ENCODE measurements at regions not wholly inside any gene's neighbourhood (a gene's known extent, or its start where the extent isn't known, plus 50 kb on each side); places are given as distances from the start of the nearest gene placed in this dataset.

DNA sequence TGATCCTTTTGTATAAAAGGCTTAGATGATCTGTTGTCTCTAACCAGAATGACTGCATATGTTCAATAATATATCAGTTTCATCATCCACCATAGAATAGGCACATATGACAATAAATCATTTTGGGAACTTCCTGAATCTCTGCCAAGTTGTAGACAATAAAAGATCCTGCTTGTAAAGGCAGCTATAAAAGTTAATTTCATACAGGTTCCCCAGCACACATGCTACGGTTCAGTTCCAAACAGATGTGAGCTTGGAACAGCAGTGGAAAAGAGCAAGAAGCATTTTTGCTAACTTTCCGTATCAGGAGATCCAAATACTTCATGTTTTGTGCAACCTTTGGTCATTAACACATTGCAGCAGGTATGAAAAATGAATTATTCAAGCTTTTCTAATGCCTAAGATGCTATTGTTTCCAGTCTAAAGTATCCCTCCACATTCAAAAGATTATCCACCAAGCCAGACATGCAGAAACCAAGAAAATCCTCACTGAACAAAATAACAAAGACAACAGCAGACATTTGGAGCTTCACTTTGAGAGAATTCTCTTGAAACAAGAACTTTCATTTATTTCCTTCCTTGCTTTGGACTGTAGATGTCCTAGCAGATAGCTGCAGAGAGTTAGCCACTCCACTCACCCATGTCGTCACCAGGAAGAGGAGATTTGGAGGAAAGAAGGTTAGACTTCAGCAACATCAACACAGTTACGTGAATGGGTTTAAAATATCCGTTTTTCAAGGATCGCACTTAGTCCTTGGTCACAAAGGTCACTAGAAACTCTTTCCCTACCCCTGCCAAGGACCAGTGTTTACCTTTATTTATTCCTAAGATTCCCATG lies 453.5 kb upstream of the JARID2 start:
- ChIA-PET POLR2A (no interaction called here), CTCF (no interaction called here)
- BruUV-seq (replicated peaks) = no TSS peak
- H3K27ac ChIP-seq (ENCODE audit: low read length) = no peak overlapping the region
- in situ Hi-C loops (cut with HindIII; ENCODE audit: low pct_unique_long_range_greater_than_20kb, low sequenced_read_pairs) = no loop called here
- H3K36me3 ChIP-seq (ENCODE audit: control insufficient read depth, insufficient read depth, low read length) = no peaks in the 10 kb centered on the region
- 0 out of 2 replicates have a peak, but pooled peaks cover 2% of the 10 kb centered on the region for H3K27me3 ChIP-seq (ENCODE audit: control insufficient read depth, insufficient read depth, low read length)
- ATAC-seq (no peak), DNase-seq (ENCODE audit: low read depth, low spot score) (no peak)
- TF ChIP-seq POLR2AphosphoS5 (IDR thresholded peaks at IDR 0.05; ENCODE audit: low read depth, low read length) (no peak), TCF7L2 (IDR thresholded peaks at IDR 0.05; ENCODE audit: low read depth, low read length) (no peak), SIN3A (IDR thresholded peaks at IDR 0.05; ENCODE audit: borderline replicate concordance, insufficient read depth, low read depth, low read length) (no peak)
- TF ChIP-seq, protein P1, sequence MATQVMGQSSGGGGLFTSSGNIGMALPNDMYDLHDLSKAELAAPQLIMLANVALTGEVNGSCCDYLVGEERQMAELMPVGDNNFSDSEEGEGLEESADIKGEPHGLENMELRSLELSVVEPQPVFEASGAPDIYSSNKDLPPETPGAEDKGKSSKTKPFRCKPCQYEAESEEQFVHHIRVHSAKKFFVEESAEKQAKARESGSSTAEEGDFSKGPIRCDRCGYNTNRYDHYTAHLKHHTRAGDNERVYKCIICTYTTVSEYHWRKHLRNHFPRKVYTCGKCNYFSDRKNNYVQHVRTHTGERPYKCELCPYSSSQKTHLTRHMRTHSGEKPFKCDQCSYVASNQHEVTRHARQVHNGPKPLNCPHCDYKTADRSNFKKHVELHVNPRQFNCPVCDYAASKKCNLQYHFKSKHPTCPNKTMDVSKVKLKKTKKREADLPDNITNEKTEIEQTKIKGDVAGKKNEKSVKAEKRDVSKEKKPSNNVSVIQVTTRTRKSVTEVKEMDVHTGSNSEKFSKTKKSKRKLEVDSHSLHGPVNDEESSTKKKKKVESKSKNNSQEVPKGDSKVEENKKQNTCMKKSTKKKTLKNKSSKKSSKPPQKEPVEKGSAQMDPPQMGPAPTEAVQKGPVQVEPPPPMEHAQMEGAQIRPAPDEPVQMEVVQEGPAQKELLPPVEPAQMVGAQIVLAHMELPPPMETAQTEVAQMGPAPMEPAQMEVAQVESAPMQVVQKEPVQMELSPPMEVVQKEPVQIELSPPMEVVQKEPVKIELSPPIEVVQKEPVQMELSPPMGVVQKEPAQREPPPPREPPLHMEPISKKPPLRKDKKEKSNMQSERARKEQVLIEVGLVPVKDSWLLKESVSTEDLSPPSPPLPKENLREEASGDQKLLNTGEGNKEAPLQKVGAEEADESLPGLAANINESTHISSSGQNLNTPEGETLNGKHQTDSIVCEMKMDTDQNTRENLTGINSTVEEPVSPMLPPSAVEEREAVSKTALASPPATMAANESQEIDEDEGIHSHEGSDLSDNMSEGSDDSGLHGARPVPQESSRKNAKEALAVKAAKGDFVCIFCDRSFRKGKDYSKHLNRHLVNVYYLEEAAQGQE (IDR thresholded peaks at IDR 0.05; ENCODE audit: insufficient read depth in 1 of 2, low read depth in 2 of 2, low read length in 1 of 2) = no peak
- TF ChIP-seq, protein P2, sequence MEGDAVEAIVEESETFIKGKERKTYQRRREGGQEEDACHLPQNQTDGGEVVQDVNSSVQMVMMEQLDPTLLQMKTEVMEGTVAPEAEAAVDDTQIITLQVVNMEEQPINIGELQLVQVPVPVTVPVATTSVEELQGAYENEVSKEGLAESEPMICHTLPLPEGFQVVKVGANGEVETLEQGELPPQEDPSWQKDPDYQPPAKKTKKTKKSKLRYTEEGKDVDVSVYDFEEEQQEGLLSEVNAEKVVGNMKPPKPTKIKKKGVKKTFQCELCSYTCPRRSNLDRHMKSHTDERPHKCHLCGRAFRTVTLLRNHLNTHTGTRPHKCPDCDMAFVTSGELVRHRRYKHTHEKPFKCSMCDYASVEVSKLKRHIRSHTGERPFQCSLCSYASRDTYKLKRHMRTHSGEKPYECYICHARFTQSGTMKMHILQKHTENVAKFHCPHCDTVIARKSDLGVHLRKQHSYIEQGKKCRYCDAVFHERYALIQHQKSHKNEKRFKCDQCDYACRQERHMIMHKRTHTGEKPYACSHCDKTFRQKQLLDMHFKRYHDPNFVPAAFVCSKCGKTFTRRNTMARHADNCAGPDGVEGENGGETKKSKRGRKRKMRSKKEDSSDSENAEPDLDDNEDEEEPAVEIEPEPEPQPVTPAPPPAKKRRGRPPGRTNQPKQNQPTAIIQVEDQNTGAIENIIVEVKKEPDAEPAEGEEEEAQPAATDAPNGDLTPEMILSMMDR (IDR thresholded peaks at IDR 0.05) = no peak
- no peak overlapping the region for H3K4me3 ChIP-seq (ENCODE audit: low read depth in 2 of 2, low read length in 2 of 2)
- intact Hi-C loops (cut with micrococcal nuclease; ENCODE audit: unreplicated experiment) = no loop called here
- no peaks in the 10 kb centered on the region for H3K9me3 ChIP-seq (ENCODE audit: control insufficient read depth, insufficient read depth, low read depth, low read length)
- no peaks in the 10 kb centered on the region for H3K4me1 ChIP-seq (ENCODE audit: control insufficient read depth, insufficient read depth, low read length)

DNA sequence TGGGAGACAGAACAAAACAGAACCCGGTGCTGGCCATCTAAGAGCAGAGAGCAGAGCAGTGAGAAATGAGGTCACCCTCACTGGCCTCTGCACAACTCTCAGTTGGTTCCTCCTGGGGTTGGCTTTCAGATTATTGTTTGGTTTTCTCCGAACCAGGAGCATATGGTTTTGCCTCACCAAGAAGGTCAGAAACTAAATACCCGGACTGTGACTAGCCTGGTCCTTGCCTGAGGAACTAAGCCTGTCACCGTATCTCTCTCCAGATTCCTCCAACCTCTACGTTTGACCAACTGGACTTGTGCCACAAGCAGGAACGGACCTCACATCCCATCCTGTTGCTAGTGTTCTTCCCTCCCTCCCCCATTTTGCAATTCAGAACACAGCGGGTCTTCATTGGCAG lies 450.4 kb upstream of the JARID2 start:
- CTCF ChIA-PET = no interaction called here
- no peak for DNase-seq (ENCODE audit: low read depth, low spot score)
- ATAC-seq = no peak
- 0 out of 2 replicates have a peak, but pooled peaks cover 2% of the 10 kb centered on the region for H3K27me3 ChIP-seq (ENCODE audit: control insufficient read depth, insufficient read depth, low read length)
- H3K36me3 ChIP-seq (ENCODE audit: control insufficient read depth, insufficient read depth, low read length) = no peaks in the 10 kb centered on the region
- POLR2A ChIA-PET = no interaction called here
- TF ChIP-seq POLR2AphosphoS5 (IDR thresholded peaks at IDR 0.05; ENCODE audit: low read depth, low read length) = no peak
- TF ChIP-seq, protein P1 (IDR thresholded peaks at IDR 0.05; ENCODE audit: insufficient read depth in 1 of 2, low read depth in 2 of 2, low read length in 1 of 2) = no peak
- TF ChIP-seq TCF7L2 (IDR thresholded peaks at IDR 0.05; ENCODE audit: low read depth, low read length) = no peak
- TF ChIP-seq, protein P2 (IDR thresholded peaks at IDR 0.05) = no peak
- no peak for TF ChIP-seq SIN3A (IDR thresholded peaks at IDR 0.05; ENCODE audit: borderline replicate concordance, insufficient read depth, low read depth, low read length)
- H3K27ac ChIP-seq (ENCODE audit: low read length) = no peak overlapping the region
- no TSS peak for BruUV-seq (replicated peaks)
- no peaks in the 10 kb centered on the region for H3K4me1 ChIP-seq (ENCODE audit: control insufficient read depth, insufficient read depth, low read length)
- in situ Hi-C loops (cut with HindIII; ENCODE audit: low pct_unique_long_range_greater_than_20kb, low sequenced_read_pairs) = no loop called here
- no peak overlapping the region for H3K4me3 ChIP-seq (ENCODE audit: low read depth in 2 of 2, low read length in 2 of 2)
- H3K9me3 ChIP-seq (ENCODE audit: control insufficient read depth, insufficient read depth, low read depth, low read length) = no peaks in the 10 kb centered on the region
- intact Hi-C loops (cut with micrococcal nuclease; ENCODE audit: unreplicated experiment) = no loop called here
